ENCODE measurements at regions not wholly inside any gene's neighbourhood (a gene's known extent, or its start where the extent isn't known, plus 50 kb on each side); places are given as distances from the start of the nearest gene placed in this dataset.
"Not testable (repeated sequence)": the region's sequence is repeated elsewhere in the genome, so short reads cannot be mapped to it uniquely, and the experiment has no call there.

DNA sequence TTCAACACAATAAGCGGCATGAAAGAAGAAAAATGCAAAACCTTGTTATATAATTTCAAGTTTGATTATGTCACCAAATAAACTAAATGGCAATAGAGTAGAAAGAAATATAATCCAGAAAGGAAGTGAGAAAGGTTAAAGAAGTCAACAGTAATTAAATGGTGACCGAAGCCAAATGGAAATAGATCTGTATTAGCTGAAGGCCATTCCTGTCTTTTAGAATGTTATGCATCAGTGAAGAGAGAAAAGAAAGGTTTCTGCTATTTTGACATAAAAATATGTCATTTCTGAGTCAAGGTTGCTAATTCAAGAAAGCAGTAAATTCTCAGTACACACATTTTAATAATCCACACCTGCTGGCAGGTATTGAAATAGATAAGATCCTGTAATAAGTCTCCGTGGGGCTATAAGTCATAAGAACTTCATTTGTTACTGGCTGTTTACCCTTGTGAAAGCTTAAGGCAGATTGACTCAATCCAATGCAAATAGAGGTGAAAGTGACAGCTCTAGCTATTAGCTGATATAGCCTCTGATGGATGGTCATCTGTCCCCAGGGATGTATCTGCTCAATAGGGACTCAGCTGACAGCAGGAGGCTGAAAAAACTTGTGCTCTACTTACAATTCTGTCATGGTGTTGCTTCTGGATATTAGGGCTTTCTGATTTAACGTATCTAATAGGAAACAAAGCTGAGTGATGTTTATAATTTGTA lies 152.1 kb downstream of the FZD1 start:
- Histone ChIP-seq H3K4me1 (replicated peaks in 1 of 2) (peaks cover 9 to 20% of the 10 kb centered on the region in 2 donors), H3K27ac (no peak overlapping the region), H3K4me3 (no peak overlapping the region)
- 24 to 82% (median 62%) methylated on average over 2 to 4 of the region's 4 CpGs for WGBS, 10 experiments
- ATAC-seq (replicated peaks in 6 of 8): peak in 5 of 8 experiments; percentile 96 to 99 (median 99)
- in situ Hi-C loops (cut with MboI; ENCODE audit: low pct_unique_long_range_greater_than_20kb in 2 of 9, low sequenced_read_pairs in 9 of 9, unreplicated experiment in 9 of 9): no loop called here

GRCh38 chr7:91420606-91421005 lies 156.4 kb downstream of the FZD1 start:
- ATAC-seq (replicated peaks in 6 of 8): no peak
- in situ Hi-C loops (cut with MboI; ENCODE audit: low pct_unique_long_range_greater_than_20kb in 2 of 9, low sequenced_read_pairs in 9 of 9, unreplicated experiment in 9 of 9): no loop called here
- Histone ChIP-seq H3K27ac (no peak overlapping the region), H3K4me1 (replicated peaks in 1 of 2) (peaks cover 11 to 22% of the 10 kb centered on the region in 2 donors), H3K4me3 (no peak overlapping the region)
- WGBS, 10 experiments: 60 to 90% (median 71%) methylated on average over 2 to 4 of the region's 4 CpGs; no CpG with 5 or more reads in 5 of the 10 experiments

DNA sequence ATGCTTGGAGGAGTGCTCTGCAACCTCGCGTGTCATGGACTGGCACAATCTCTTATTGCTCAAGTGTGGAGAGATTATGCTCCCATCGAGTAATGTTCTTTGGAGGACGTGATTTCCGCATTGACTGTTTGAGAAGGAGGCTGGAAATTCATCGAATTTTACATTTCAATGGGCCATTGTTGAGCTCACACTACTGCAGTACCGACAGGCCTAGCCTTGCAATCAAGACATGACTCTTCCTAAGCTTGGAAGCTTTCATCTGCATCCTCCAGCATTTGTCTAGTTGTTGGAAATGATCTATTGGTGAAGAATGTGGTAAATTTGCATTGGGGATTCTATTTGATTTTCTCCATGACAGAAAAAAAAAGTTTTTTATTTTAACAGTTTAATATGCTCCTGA lies 156.8 kb downstream of the FZD1 start:
- Histone ChIP-seq H3K27ac (no peak overlapping the region), H3K4me1 (replicated peaks in 1 of 2) (peaks cover 11 to 18% of the 10 kb centered on the region in 2 donors), H3K4me3 (no peak overlapping the region)
- WGBS, 10 experiments: 27 to 94% (median 45%) methylated on average over 2 to 7 of the region's 7 CpGs; no CpG with 5 or more reads in 1 of the 10 experiments
- in situ Hi-C loops (cut with MboI; ENCODE audit: low pct_unique_long_range_greater_than_20kb in 2 of 9, low sequenced_read_pairs in 9 of 9, unreplicated experiment in 9 of 9): no loop called here
- peak in 5 of 8 experiments; percentile 36 to 76 (median 50) for ATAC-seq (replicated peaks in 6 of 8)

DNA sequence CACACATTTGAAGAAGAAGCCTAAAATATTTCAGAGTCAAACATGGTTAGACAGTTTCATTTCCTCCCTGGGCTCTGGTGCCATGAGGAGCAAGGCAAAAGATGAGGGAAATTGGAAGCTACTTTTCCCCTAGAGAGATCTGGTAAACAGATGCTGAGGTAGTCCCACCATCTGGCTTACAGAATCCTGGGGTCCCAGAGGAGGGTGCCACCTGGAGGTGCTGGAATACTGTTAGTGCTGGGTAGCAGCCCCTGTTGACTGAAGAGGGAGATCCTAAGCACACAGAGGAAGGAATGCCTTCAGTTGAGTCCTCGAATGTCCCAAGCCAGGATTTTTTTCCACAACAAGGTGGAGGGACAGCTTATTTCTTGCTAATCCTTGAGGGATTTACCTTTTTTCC lies 160.1 kb downstream of the FZD1 start:
- ATAC-seq (replicated peaks in 6 of 8): peak in 4 of 8 experiments; percentile 25 to 38 (median 33)
- Histone ChIP-seq H3K4me3 (no peak overlapping the region), H3K27ac (no peak overlapping the region), H3K4me1 (replicated peaks in 1 of 2) (peaks cover 5 to 14% of the 10 kb centered on the region in 2 donors)
- in situ Hi-C loops (cut with MboI; ENCODE audit: low pct_unique_long_range_greater_than_20kb in 2 of 9, low sequenced_read_pairs in 9 of 9, unreplicated experiment in 9 of 9): no loop called here
- 0 to 90% (median 57%) methylated on average over 1 of the region's 1 CpG for WGBS, 10 experiments

- in situ Hi-C loops (cut with MboI; ENCODE audit: low pct_unique_long_range_greater_than_20kb in 2 of 9, low sequenced_read_pairs in 9 of 9, unreplicated experiment in 9 of 9): no loop called here
- no peak for ATAC-seq (replicated peaks in 6 of 8)
Observed at GRCh38 chr7:91425149-91425548, 160.9 kb downstream of the FZD1 start.

GRCh38 chr7:91427051-91427450 lies 162.8 kb downstream of the FZD1 start:
- in situ Hi-C loops (cut with MboI; ENCODE audit: low pct_unique_long_range_greater_than_20kb in 2 of 9, low sequenced_read_pairs in 9 of 9, unreplicated experiment in 9 of 9): no loop called here
- no peak for ATAC-seq (replicated peaks in 6 of 8)
- Histone ChIP-seq H3K4me3 (no peak overlapping the region), H3K4me1 (replicated peaks in 1 of 2) (no peaks in the 10 kb centered on the region), H3K27ac (no peak overlapping the region)

More at GRCh38 chr7:91425149-91425548, 160.9 kb downstream of the FZD1 start:
- Histone ChIP-seq H3K4me1 (replicated peaks in 1 of 2) (peaks cover 5 to 14% of the 10 kb centered on the region in 2 donors), H3K4me3 (no peak overlapping the region), H3K27ac (no peak overlapping the region)
- WGBS, 10 experiments: 53 to 100% (median 81%) methylated on average over 1 to 5 of the region's 6 CpGs; no CpG with 5 or more reads in 1 of the 10 experiments

DNA sequence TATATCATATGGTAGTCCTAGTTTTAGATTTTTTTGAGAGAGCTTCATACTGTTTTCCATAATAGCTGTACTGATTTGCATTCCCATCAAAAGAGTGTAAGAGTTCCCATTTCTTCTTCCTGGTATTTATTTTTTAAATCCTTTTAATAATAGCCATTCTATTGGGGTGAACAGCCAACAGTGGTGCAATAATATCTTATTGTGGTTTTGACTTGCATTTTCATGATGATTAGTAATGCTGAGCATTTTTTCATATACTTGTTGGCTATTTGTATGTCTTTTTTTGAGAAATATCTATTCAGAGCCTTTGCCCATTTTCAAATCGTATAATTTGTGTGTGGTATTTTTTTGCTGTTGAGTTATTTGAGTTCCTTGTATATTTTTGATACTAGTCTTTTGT lies 167.4 kb downstream of the FZD1 start:
- no peak for ATAC-seq (replicated peaks in 6 of 8)
- Histone ChIP-seq H3K4me1 (replicated peaks in 1 of 2) (no peaks in the 10 kb centered on the region), H3K4me3 (no peak overlapping the region), H3K27ac (no peak overlapping the region)
- in situ Hi-C loops (cut with MboI; ENCODE audit: low pct_unique_long_range_greater_than_20kb in 2 of 9, low sequenced_read_pairs in 9 of 9, unreplicated experiment in 9 of 9): no loop called here
- WGBS, 10 experiments: 20 to 100% (median 87%) methylated on average over 1 of the region's 1 CpG

DNA sequence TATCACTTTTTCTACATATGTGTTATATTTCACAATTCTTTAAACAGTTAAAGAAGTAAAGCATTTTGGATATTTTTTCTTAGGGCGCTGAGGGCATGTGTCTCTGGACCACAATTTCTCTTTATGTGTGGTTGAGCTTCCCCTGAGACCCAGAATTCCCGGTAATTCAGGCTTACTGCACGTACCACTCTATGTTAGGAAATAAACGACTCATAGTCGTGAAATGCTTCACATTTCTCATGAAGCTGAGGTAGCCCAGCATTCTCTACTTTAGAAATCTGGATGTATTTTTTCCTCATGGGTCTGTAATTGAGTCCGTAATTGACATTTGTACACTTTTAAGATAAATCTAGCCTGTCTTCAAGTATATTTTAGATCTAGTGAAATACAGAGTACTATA lies 170.6 kb downstream of the FZD1 start:
- in situ Hi-C loops (cut with MboI; ENCODE audit: low pct_unique_long_range_greater_than_20kb in 2 of 9, low sequenced_read_pairs in 9 of 9, unreplicated experiment in 9 of 9): no loop called here
- peak in 1 of 8 experiments; percentile 30 for ATAC-seq (replicated peaks in 6 of 8)
- H3K4me1 ChIP-seq (replicated peaks in 1 of 2): no peaks in the 10 kb centered on the region
- 29 to 100% (median 87%) methylated on average over 1 to 6 of the region's 6 CpGs for WGBS, 10 experiments
- H3K27ac ChIP-seq: no peak overlapping the region
- H3K4me3 ChIP-seq: no peak overlapping the region

- Histone ChIP-seq H3K4me3 (no peak overlapping the region), H3K27ac (no peak overlapping the region), H3K4me1 (replicated peaks in 1 of 2) (no peaks in the 10 kb centered on the region)
- ATAC-seq (replicated peaks in 6 of 8): peak in 2 of 8 experiments; percentile 83 to 94
- 0 to 100% (median 92%) methylated on average over 1 to 2 of the region's 2 CpGs for WGBS, 10 experiments
- in situ Hi-C loops (cut with MboI; ENCODE audit: low pct_unique_long_range_greater_than_20kb in 2 of 9, low sequenced_read_pairs in 9 of 9, unreplicated experiment in 9 of 9): no loop called here
Observed at GRCh38 chr7:91435381-91436059, 171.3 kb downstream of the FZD1 start.

- H3K27ac ChIP-seq: no peak overlapping the region
- H3K4me3 ChIP-seq: no peak overlapping the region
- WGBS, 10 experiments: 50 to 100% (median 60%) methylated on average over 1 to 5 of the region's 5 CpGs; no CpG with 5 or more reads in 1 of the 10 experiments
- no peaks in the 10 kb centered on the region for H3K4me1 ChIP-seq (replicated peaks in 1 of 2)
- ATAC-seq (replicated peaks in 6 of 8): no peak
- in situ Hi-C loops (cut with MboI; ENCODE audit: low pct_unique_long_range_greater_than_20kb in 2 of 9, low sequenced_read_pairs in 9 of 9, unreplicated experiment in 9 of 9): no loop called here
Observed at GRCh38 chr7:91436655-91437054, 172.4 kb downstream of the FZD1 start.

- ATAC-seq (replicated peaks in 6 of 8); H3K27ac ChIP-seq; in situ Hi-C loops (cut with MboI; ENCODE audit: low pct_unique_long_range_greater_than_20kb in 2 of 9, low sequenced_read_pairs in 9 of 9, unreplicated experiment in 9 of 9); H3K4me3 ChIP-seq; H3K4me1 ChIP-seq (replicated peaks in 1 of 2): not testable (repeated sequence)
- 57 to 100% (median 87%) methylated on average over 1 of the region's 1 CpG; no CpG with 5 or more reads in 6 of the 10 experiments for WGBS, 10 experiments
Observed at GRCh38 chr7:91440198-91440597, 176.0 kb downstream of the FZD1 start.

- WGBS, 10 experiments: 0 to 100% (median 86%) methylated on average over 1 of the region's 1 CpG; no CpG with 5 or more reads in 5 of the 10 experiments
- Histone ChIP-seq H3K27ac (no peak overlapping the region), H3K4me1 (replicated peaks in 1 of 2) (no peaks in the 10 kb centered on the region), H3K4me3 (no peak overlapping the region)
- in situ Hi-C loops (cut with MboI; ENCODE audit: low pct_unique_long_range_greater_than_20kb in 2 of 9, low sequenced_read_pairs in 9 of 9, unreplicated experiment in 9 of 9): no loop called here
- no peak for ATAC-seq (replicated peaks in 6 of 8)
Observed at GRCh38 chr7:91443862-91444261, 179.6 kb downstream of the FZD1 start.

DNA sequence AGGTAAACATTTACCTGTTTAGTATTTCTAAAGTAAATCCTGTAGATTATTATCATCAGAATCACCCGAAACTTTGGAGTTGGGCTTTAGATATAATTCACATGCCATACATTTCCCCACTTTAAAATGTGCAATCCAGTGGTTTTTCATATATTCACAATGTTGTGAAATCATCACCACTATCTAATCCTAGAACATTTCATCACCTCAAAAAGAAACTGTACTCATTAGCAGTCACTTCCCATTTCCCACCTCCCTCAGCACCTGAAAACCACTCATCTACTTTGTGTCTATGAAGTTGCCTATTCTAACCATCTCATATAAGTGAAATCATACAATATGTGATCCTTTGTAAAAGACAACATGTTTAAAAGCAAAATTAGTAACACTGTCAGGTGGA lies 182.6 kb downstream of the FZD1 start:
- in situ Hi-C loops (cut with MboI; ENCODE audit: low pct_unique_long_range_greater_than_20kb in 2 of 9, low sequenced_read_pairs in 9 of 9, unreplicated experiment in 9 of 9): no loop called here
- no peak overlapping the region for H3K4me3 ChIP-seq
- H3K27ac ChIP-seq: no peak overlapping the region
- 0 to 100% (median 21%) methylated on average over 1 of the region's 1 CpG; no CpG with 5 or more reads in 4 of the 10 experiments for WGBS, 10 experiments
- no peak for ATAC-seq (replicated peaks in 6 of 8)
- H3K4me1 ChIP-seq (replicated peaks in 1 of 2): no peaks in the 10 kb centered on the region
